HL-60 (cell line): ENCODE measurements at regions not wholly inside any gene's neighbourhood (a gene's known extent, or its start where the extent isn't known, plus 50 kb on each side); places are given as distances from the start of the nearest gene placed in this dataset.

ENCODE experiments used
- DNase-seq, 2 experiments: peaks; one replicate each; pipeline ENCODE4 v3.0.0-alpha.2; 2010 to 2020; ENCODE audit warnings: low read depth in 1 of 2, low spot score in 1 of 2
- H3K27ac ChIP-seq: fragments of 250-450 bp; sonication (Bioruptor Pico); replicated peaks from 2 replicates; pipeline ENCODE4 v1.5.1; 2020; ENCODE audit warnings: mild to moderate bottlenecking, moderate library complexity
- H3K27me3 ChIP-seq: fragments of 250-450 bp; sonication (Bioruptor Pico); 2 replicates; pipeline ENCODE4 v1.5.1; 2021; ENCODE audit warnings: mild to moderate bottlenecking, moderate library complexity; ENCODE audit not compliant: insufficient read depth, poor library complexity, severe bottlenecking
- H3K4me3 ChIP-seq: replicated peaks from 2 replicates; pipeline ENCODE4 v1.5.1; 2011; ENCODE audit warnings: mild to moderate bottlenecking, control low read depth, low read length; ENCODE audit not compliant: insufficient read depth
- GABPA ChIP-seq: IDR thresholded peaks from 2 replicates; pipeline ENCODE4 v1.6.1; 2012; ENCODE audit warnings: low read depth
- POLR2AphosphoS5 ChIP-seq: IDR thresholded peaks from 2 replicates; pipeline ENCODE4 v1.6.1; 2012; ENCODE audit warnings: low read depth
- REST ChIP-seq: IDR thresholded peaks from 2 replicates; pipeline ENCODE4 v1.6.1; 2012; ENCODE audit warnings: low read depth; ENCODE audit not compliant: insufficient replicate concordance
- SPI1 ChIP-seq: IDR thresholded peaks from 2 replicates; pipeline ENCODE4 v1.6.1; 2012; ENCODE audit warnings: low read depth, mild to moderate bottlenecking, borderline replicate concordance
- TF ChIP-seq, protein P1 (sequence below): IDR thresholded peaks from one replicate; pipeline ENCODE4 v1.5.1; 2011; ENCODE audit warnings: low read length, control low read depth, inconsistent platforms; ENCODE audit not compliant: insufficient read depth

- TF ChIP-seq SPI1 (no peak), POLR2AphosphoS5 (no peak), REST (no peak), GABPA (no peak)
- TF ChIP-seq, protein P1, sequence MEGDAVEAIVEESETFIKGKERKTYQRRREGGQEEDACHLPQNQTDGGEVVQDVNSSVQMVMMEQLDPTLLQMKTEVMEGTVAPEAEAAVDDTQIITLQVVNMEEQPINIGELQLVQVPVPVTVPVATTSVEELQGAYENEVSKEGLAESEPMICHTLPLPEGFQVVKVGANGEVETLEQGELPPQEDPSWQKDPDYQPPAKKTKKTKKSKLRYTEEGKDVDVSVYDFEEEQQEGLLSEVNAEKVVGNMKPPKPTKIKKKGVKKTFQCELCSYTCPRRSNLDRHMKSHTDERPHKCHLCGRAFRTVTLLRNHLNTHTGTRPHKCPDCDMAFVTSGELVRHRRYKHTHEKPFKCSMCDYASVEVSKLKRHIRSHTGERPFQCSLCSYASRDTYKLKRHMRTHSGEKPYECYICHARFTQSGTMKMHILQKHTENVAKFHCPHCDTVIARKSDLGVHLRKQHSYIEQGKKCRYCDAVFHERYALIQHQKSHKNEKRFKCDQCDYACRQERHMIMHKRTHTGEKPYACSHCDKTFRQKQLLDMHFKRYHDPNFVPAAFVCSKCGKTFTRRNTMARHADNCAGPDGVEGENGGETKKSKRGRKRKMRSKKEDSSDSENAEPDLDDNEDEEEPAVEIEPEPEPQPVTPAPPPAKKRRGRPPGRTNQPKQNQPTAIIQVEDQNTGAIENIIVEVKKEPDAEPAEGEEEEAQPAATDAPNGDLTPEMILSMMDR, result no peak
- Histone ChIP-seq H3K27ac (no peak overlapping the region), H3K27me3 (peaks cover 2% of the 10 kb centered on the region), H3K4me3 (no peak overlapping the region)
- DNase-seq, result no peak
Observed at GRCh38 chr6:163808231-163808630, 393.7 kb downstream of the QKI start.

DNA sequence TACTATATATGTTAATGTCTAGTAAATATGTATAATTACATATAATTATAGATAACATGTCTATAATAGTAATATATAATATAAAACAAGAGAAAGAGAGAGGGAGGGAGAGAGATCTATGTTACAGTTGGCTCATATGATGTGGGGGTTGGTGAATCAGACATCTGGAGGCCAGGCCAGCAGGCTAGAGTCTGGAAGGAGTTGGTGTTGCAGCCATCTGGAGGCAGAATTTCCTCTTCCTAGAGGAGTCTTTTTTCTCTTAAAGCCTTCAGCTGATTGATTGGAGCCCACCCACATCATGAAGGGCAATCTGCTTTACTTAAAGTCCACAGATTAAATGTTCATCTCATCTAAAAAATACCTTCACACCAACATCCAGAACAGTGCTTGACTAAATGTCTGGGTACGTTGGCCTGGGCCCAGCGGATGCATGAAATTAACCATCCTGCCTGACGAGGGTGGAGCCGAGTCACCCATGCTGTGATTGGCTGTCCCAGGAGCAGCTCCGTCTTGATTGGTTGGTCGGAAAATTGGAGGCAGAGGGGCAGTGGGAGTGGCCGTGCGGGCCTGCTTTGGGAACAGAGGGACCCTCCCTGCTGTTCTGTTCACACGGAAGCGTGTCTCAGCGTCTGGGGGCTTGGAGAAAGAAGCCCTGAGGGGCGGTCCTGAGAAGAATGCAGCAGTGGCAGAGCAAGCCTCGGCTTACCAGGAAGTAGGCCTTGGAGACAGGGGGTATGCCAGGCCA lies 392.4 kb downstream of the QKI start:
- no peak for DNase-seq
- H3K4me3 ChIP-seq, result no peak overlapping the region

GRCh38 chr6:163804991-163805390 lies 390.5 kb downstream of the QKI start:
- TF ChIP-seq SPI1, result no peak
- TF ChIP-seq GABPA, result no peak
- TF ChIP-seq, protein P1, result no peak
- no peak for TF ChIP-seq POLR2AphosphoS5
- TF ChIP-seq REST, result no peak
- H3K27ac ChIP-seq, result no peak overlapping the region
- H3K27me3 ChIP-seq, result no peaks in the 10 kb centered on the region
- H3K4me3 ChIP-seq, result no peak overlapping the region
- DNase-seq, result no peak

More for the DNA sequence above, 392.4 kb downstream of the QKI start:
- TF ChIP-seq REST (no peak), GABPA (no peak), SPI1 (no peak), POLR2AphosphoS5 (no peak)
- TF ChIP-seq, protein P1, result no peak
- Histone ChIP-seq H3K27ac (no peak overlapping the region), H3K27me3 (peaks cover 2% of the 10 kb centered on the region)
